GM18909 (cell line): ENCODE measurements at regions not wholly inside any gene's neighbourhood (a gene's known extent, or its start where the extent isn't known, plus 50 kb on each side); places are given as distances from the start of the nearest gene placed in this dataset.

Experiments
- ATAC-seq: cut with Tn5 transposase; IDR thresholded peaks from one replicate; pipeline ENCODE4 v1.9.1; 2021; ENCODE audit warnings: mild to moderate bottlenecking; ENCODE audit not compliant: unreplicated experiment, poor library complexity

DNA sequence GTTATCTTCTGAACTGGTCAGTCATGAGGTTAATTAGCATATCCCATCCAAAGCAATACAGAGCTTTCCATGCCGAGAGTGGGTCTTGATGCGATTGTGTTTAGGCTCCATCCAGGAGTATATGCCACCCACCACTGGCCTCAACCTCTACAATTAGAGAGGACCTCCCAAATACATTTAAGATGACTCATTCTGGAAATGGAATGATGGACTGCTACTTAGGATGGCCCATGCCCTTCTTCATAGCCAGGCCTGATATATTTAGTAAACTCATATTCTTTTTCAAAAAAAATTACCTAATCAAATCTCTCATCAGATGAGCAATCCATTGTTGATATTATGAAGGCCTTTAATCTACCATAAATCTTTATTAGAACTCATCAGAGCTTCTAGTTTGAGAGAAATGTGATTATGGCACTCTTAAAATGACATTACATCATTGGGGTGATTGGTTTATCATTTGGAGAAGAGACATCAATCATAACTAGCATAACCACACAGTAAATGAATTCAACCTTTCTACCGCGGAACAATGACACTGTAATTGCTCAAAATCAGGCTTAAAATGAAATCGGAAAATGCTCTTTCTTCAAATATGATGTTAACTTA, 414.2 kb upstream of the WWC1 start:
- ATAC-seq, result no peak

DNA sequence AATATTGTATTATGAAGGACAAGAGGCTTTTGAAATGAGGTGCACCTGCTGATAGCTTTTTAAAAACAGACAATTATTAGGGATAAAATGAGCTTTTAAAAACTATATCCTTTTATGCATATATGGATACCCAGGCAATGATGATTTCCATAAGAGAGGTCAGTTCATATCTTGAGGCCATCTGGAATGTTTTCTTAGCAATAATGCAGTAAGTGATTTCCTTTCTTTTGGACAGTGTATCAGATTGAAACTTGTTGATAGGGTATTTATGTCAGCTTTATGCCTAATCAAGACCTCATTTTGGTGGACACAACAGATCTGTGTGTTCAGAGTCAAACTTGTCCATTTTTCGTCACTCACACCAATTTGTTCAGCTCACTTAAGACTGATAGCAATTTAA, 413.5 kb upstream of the WWC1 start:
- no peak for ATAC-seq

DNA sequence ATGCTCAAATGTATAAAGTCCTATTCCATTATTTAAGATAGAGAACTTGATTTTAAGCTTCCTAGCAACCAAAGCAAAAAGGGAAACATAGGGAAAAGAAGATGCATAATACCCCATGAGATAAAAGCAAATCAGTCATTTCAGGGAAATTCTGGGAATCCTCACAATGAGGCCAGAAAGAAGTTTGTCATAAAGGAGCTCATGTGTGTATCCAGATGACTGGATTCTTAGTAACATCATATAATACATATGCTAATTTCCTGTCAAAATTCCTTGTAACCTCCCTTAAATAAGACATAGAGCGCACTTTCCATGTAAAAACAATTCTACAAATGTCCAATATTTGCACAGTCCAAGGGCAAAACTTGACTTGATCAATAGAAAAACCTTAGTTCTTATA, 411.0 kb upstream of the WWC1 start:
- no peak for ATAC-seq

DNA sequence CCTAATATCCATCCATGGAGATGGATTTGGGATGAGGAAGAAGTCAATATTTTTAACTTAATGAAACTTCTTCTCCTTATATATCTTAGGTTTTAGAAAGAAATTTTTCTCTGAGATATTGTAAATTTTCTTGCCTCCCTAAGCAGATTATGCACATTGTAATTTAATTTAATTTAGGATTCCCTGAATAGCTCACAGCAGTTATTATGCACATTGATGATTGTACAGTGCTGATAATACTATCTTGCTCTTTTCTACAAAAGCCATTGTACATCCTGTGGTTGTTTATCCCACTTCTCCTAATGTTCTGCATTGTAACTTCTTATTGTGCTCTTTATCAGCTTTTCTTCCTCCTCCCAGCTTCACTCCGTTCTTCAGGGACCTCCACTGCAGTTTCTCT, 410.4 kb upstream of the WWC1 start:
- no peak for ATAC-seq

DNA sequence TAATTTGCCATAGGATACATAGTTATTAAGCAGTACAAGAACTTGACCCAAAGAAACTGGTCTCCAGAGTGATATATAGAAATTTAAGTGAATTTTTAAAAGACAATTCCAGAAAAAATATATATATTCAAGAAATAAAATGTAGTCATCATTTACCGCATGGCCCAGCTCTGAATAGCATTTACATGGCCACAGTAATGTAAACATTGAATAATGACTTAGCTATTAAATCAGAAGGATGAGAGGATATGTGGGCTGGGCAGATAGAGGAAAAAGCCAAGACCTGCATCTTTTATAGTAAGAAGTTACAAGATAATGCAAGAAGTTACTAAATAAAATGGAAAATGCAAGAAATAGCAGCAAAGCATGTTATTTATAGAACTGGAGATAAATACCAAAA, 405.2 kb upstream of the WWC1 start:
- ATAC-seq, result no peak

DNA sequence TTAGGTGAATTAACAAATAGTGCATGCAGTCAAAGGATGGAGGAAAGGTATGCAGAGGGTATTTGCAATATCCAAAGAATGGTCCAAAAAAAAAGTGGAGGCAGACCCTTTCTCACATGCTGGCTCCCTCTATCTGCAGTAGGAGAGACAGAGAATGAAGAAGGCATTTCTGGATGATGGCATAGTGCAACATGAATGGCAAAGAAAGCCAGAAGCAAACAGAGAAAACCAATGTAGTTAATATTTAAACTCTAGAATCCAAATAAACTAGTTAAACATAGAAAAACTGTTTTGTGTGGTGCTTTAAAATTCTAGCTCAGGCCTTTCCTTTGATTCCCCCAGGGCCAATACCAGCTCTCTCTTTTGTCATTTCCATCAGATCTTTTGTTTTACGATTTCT, 403.1 kb upstream of the WWC1 start:
- ATAC-seq, result no peak

DNA sequence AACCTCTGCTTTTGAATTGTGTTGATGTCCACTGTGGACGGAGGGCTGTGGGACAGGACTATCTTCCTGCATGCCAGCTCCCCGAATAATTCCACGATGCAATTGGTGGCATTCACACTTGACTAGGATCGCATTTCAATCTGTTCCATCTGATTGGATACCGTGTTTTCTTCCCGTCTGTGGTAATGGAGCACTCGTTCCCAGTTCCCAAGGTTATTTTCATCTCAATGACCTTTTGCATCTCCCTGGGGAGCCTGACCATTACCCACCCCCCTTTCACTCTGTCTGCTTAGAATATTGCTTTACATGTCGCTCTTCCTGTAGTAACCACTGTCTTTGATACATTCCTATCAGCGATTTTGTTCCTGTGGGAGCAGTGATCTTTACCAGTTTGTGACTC, 402.2 kb upstream of the WWC1 start:
- ATAC-seq, result no peak

DNA sequence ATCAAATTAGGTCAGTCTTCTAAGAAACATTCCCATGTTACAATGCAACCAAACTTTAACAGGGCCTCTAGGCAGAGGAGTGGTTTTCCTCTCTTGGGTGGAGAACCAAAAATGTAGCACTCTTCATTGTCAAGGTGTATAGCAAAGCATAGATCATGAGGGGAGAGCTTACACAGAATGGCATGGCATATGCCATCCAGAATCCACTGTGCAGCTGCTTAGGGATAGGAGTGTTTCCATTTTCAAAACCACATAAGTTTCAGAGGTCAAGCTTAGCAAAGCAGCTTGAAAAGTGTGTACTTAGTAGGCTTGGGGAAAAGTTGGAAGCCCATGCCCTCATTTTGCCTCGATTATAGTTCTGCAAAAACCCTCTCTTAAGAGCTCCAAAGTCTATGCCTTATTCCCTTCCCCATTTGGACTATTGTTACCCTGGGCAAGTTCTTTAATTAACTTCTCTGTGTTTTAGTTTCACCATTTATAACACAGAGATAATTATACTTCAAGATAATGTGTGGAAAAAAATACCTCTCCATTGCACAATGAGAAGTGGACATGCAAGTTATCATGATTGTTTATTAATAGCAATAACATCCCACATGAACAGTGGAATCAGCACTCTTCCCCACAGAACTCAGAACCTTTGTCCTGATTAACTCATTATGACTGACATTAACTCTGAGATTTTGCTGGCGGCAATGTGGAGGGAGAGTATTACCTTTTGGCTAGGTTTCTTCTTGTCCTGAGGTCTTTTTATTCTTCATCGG, 398.9 kb upstream of the WWC1 start:
- ATAC-seq, result no peak

DNA sequence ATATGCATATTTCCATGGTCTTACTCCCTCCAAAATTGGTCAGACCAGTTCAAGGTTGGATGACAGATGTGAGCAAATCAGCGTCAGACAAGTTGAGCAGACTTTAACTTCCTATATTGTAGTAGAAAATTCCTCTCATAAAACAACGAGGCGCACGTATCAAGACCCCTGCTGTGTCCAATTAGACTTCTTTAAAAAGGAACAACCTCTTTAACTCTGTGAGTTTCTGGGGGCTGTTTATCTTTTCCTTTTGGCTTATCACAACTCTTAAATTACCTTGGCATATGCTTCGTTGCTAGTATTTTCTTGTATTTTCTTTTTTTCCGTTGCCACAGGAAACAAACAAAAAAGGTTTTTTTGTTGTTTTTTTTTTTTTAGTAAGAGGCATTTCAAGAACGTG, 398.2 kb upstream of the WWC1 start:
- no peak for ATAC-seq

DNA sequence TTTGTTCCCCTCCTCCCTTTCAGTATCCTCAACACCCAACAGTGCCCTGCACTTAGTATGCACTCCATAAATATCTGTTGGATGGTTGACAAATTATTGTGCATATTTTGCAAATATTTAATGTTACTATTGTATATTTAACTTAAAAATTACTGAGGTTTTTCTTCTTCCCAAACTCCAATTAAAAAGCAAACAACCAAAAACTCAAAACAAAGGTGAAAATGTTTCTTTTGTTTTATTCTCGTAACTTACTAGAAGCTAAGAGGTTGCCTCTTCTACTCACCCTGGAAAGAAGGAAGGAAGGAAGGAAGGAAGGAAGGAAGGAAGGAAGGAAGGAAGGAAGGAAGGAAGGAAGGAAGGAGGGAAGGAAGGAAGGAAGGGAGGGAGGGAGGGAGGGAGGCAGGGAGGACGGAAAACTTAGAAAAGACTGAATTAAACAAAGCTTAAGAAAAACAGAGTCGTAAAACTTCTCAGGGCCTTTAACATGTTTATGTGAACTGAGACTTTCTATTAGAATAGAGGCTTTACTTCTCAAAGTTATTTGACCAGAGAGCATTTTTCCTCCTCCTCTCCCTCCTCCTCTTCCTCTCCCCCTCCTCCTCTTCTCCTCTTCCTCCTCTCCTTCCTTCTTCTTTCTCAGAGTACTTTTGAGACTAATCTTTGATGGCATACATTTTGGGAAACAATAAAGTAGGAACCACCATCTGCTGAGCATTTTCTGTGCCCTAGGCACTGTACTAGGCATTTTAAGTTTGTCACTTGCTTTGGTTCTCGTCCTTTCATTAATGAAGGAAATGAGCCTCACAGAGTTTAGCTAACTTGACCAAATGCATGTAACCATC, 396.6 kb upstream of the WWC1 start:
- no peak for ATAC-seq

DNA sequence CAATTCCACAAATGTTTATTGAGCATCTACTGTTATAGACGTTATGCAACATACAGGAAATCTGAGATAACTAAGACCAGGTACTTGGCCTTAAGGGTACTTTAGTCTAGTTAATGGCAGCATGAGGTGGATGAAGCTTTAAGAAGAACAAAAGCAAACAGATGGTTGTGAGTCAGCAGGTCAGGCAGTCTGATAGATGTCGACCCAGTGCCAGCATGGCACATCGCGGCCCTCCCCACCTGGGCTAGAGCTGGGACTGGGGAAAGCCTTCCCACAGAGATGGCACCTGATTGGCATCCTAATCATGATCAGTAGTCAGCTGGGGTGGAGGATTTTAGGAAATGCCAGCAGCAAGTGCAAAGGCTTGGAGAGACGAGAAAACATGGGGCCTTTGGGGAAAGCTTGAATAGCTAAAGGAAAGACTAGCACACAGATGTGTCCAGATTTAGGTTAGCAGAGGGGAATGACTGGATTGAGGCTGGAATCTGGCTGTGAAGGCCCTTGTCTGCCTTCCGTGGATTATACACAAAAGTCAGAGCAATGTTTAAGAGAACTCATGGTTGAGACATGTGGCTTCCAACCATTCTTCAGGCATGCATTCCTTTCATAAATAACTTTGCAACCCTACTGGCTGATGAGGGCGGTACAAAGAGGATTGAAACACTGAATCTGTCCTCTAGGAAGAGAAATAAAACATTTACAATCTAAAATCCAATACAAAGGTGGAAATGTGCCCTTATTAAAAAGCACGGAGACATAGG, 395.4 kb upstream of the WWC1 start:
- ATAC-seq, result no peak

DNA sequence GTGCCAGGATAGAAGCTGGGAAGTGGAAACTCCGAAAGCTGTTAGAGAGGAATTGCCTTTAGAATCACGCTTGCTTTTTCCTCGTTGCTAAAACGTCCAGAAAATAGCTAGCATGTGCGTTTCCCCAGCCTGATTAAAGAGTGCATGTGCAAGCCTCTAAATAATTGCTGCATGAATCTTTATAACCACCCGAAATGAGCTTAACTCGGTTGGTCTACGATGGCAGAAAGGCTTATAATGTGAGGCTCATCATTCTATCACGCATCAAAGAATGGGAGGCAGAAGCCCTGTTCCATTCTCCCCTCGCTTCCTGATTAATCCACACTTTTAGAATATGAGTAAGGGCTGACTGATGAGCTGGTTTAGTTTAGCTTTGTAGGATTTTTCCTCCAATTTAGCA, 394.6 kb upstream of the WWC1 start:
- ATAC-seq, result no peak

DNA sequence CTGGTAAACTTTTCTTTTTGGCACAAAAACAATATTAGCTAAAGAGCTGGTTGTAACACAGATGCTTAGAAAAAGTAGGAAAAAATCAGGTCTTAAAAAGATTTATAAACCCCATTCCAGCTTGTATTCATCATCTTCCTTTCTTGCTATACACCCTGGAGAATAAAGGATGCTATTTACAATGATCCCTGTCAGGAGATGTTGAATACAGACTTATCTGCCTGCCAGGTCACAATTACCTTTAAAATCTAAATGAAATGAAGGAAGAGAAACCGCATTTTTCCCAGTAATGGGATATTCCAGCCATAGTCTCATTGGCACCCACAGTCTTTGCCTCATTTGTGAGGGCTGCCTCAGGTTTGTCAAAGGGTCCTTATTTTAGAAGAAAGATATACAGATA, 394.1 kb upstream of the WWC1 start:
- ATAC-seq, result no peak

DNA sequence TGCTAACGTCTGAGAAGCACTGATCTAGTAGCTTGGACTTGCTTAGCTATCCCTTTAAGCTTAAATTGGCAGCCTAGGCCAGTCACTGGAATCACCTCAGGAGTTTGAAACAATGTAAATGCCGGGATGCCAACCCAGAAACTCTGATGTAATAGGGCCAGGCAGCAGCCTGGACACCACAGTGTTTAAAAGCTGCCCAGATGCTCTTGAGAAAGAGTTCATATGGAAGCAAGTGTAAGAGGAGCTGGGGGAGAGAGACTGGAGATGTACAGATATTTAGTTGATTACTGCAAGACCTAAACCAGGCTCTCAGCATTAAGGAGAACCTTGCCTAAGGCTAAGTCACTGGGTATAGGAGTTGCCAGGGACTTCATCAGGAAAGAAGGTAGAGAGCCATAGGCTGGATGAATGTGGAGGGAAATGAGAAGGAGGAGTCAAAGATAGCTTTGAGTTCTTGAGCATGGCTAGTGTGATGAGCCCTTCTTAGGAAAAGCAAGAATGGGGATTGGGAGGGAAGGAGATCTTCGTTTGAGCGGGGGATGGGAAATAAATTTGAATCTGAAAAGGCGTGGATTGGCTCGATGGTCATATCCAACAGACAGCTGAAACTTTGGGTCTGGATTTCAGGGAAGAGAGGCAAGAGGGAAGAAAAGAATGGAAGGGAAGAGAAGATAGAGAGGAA, 392.9 kb upstream of the WWC1 start:
- no peak for ATAC-seq

DNA sequence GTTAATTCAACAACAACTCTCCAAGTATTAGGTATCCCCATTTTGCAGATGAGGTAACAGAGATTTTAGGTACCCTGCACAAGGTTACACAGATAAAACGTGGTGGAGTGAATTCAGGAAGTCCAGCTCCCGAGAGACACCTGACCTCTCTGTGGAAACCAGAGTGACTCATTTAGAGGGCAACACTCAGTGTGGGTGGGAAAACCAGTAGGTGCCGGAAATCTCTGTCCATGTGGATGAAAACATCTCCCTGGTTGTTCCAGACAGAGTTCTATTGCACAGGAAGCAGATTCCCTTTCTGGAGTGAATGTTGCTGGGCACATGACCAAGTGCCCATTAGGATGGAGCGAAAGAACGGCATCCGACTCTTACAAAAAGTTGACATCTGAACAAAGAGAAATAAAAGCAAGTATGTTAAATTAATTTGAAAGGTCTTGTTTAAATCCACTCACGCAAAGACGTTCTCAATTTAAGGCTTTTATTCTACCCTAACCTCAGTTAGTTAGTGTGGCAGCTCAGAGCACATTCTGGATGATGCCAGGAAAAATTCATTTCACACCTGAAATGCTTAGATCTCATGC, 391.9 kb upstream of the WWC1 start:
- ATAC-seq, result no peak

DNA sequence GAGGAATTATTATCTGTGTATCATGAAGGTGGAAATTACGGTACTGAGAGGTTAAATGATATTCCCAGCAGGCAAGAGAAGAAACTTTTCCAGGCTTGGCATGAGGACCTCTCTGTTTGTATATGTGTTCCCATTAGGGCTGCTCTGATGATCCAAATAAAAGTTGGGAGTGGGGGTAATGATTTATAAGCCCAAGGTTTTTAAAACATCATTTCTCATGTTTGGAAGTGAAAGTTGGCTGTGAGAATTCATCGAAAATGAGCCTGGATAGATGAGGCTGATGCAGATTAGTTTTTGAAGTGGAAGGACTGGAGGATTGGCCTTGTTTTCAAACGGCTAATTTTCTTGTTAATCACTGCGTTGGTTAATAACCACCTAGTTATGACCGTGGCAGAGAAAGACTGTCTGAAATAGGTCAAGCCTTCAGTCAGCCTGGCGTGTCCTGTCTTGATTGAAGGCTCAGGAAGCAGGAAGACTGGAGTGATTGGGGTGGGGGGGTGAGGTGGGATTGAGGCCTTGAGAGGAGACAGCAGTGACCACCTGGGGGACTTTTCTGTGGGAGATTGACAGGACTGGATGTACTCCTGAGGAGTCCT, 391.0 kb upstream of the WWC1 start:
- no peak for ATAC-seq

DNA sequence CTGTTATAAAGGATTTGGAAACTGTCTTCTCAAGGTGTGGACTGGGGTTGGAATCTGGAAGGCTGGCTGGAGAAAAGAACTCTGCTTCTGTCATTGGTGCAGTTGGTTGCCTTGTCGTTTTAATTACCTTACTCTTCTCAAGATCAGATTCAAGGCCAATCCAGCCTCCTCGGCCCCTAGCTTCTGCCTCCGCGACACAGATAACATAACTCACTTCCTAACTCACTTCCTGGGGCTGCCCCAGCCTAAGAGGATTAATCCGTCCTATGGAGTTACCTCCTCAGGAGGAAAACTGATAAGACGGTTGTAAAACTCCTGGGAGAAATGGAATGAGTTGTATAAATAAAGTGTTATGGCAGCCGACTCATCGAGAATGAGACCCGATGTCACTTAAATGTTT, 389.1 kb upstream of the WWC1 start:
- ATAC-seq, result no peak

DNA sequence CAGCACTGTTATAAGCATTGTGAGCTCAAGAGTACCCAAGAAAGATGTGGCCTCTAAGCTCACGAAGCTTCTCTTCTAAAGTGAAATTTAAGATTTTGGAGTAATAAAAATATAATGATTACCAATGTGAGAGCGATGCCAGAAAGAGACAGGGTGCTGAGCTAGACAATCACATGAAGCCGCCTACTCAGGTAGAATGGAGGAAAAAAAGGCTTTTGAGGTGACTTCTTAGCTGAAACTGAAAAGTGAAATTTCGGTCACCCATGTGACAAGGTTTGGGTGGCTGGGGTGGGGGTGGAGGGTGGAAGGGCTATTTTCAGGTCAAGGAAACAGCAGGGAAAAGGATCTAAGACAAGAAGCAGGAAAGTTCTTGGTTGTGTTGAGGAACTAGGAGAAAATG, 388.2 kb upstream of the WWC1 start:
- ATAC-seq, result no peak

DNA sequence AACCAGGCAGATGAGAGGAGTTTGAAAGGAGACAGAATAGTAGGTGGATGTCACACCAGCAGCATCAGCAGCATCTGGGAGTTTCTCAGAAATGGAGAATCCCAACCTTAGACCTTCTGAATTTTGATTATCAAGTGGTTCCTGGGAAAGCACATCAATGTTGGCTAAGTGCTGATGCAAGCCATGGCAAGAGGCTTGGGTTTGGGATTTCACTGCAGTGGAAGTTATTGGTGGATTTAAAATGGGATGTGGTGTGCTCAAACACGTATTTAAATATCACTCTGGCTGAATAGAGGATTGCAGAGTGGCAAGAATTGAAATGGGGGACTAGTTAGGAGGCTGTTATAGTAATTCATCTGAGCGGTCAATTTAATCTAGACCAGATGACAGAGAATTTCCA, 387.8 kb upstream of the WWC1 start:
- no peak for ATAC-seq
